ENCODE measurements at regions not wholly inside any gene's neighbourhood (a gene's known extent, or its start where the extent isn't known, plus 50 kb on each side); places are given as distances from the start of the nearest gene placed in this dataset.
"Not testable (repeated sequence)": the region's sequence is repeated elsewhere in the genome, so short reads cannot be mapped to it uniquely, and the experiment has no call there.

- WGBS, 3 donors = 68 to 77% (median 74%) methylated on average over 1 of the region's 1 CpG
These were observed 97.5 kb downstream of the PLSCR2 start for GRCh38 chr3:146371902-146372301.

GRCh38 chr3:146368882-146369523 lies 100.4 kb downstream of the PLSCR2 start:
- Histone ChIP-seq H3K4me3 (no peak overlapping the region), H3K9me3 (no peaks in the 10 kb centered on the region), H3K36me3 (ENCODE audit: insufficient read depth in 1 of 2, low read depth in 1 of 2) (no peaks in the 10 kb centered on the region), H3K27me3 (ENCODE audit: insufficient read depth in 3 of 3, low read length in 2 of 3) (no peaks in the 10 kb centered on the region), H3K27ac (no peak overlapping the region), H3K4me1 (no peaks in the 10 kb centered on the region)
- ATAC-seq = no peak
- 73 to 82% (median 77%) methylated on average over 3 of the region's 3 CpGs for WGBS, 3 donors
- intact Hi-C loops (cut with DNase I) = no loop called here
- TF ChIP-seq CTCF (IDR thresholded peaks at IDR 0.05) = no peak
- DNase-seq = no peak

More at GRCh38 chr3:146371902-146372301, 97.5 kb downstream of the PLSCR2 start:
- intact Hi-C loops (cut with DNase I) = no loop called here
- Histone ChIP-seq H3K27me3 (ENCODE audit: insufficient read depth in 3 of 3, low read length in 2 of 3) (no peaks in the 10 kb centered on the region), H3K36me3 (ENCODE audit: insufficient read depth in 1 of 2, low read depth in 1 of 2) (no peaks in the 10 kb centered on the region), H3K9me3 (no peaks in the 10 kb centered on the region), H3K27ac (no peak overlapping the region), H3K4me1 (no peaks in the 10 kb centered on the region), H3K4me3 (no peak overlapping the region)
- TF ChIP-seq CTCF (IDR thresholded peaks at IDR 0.05) = no peak
- ATAC-seq = no peak
- DNase-seq = no peak

GRCh38 chr3:146359841-146360240 lies 108.9 kb upstream of the PLSCR4 start:
- Histone ChIP-seq H3K27me3 (ENCODE audit: insufficient read depth in 3 of 3, low read length in 2 of 3) (no peaks in the 10 kb centered on the region), H3K4me1 (no peaks in the 10 kb centered on the region), H3K27ac (no peak overlapping the region), H3K9me3 (no peaks in the 10 kb centered on the region), H3K4me3 (no peak overlapping the region), H3K36me3 (ENCODE audit: insufficient read depth in 1 of 2, low read depth in 1 of 2) (no peaks in the 10 kb centered on the region)
- no peak for TF ChIP-seq CTCF (IDR thresholded peaks at IDR 0.05)
- no peak for ATAC-seq
- WGBS, 3 donors = 63 to 69% (median 64%) methylated on average over 1 of the region's 1 CpG
- no peak for DNase-seq
- intact Hi-C loops (cut with DNase I) = no loop called here

- DNase-seq; H3K27ac ChIP-seq; H3K4me3 ChIP-seq; H3K36me3 ChIP-seq (ENCODE audit: insufficient read depth in 1 of 2, low read depth in 1 of 2); ATAC-seq; intact Hi-C loops (cut with DNase I); H3K9me3 ChIP-seq; H3K4me1 ChIP-seq; H3K27me3 ChIP-seq (ENCODE audit: insufficient read depth in 3 of 3, low read length in 2 of 3): not testable (repeated sequence)
- WGBS, 3 donors = 86 to 92% (median 90%) methylated on average over 6 of the region's 6 CpGs
These were observed 103.5 kb upstream of the PLSCR4 start for GRCh38 chr3:146354421-146354820.

GRCh38 chr3:146350852-146351251 lies 99.9 kb upstream of the PLSCR4 start:
- no peak overlapping the region for H3K27ac ChIP-seq
- intact Hi-C loops (cut with DNase I) = no loop called here
- WGBS, 3 donors = 92 to 95% (median 94%) methylated on average over 2 of the region's 2 CpGs
- no peaks in the 10 kb centered on the region for H3K4me1 ChIP-seq
- DNase-seq (no peak), ATAC-seq (no peak)
- H3K9me3 ChIP-seq = no peaks in the 10 kb centered on the region
- H3K4me3 ChIP-seq = no peak overlapping the region
- no peaks in the 10 kb centered on the region for H3K36me3 ChIP-seq (ENCODE audit: insufficient read depth in 1 of 2, low read depth in 1 of 2)
- no peak for TF ChIP-seq CTCF (IDR thresholded peaks at IDR 0.05)
- no peaks in the 10 kb centered on the region for H3K27me3 ChIP-seq (ENCODE audit: insufficient read depth in 3 of 3, low read length in 2 of 3)
